GM19463 (cell line): ENCODE measurements at regions not wholly inside any gene's neighbourhood (a gene's known extent, or its start where the extent isn't known, plus 50 kb on each side); places are given as distances from the start of the nearest gene placed in this dataset.
A peak's percentile ranks its signal among the peaks of the same experiment; 100 is the strongest.

Experiments
- ATAC-seq: cut with Tn5 transposase; IDR thresholded peaks from one replicate; pipeline ENCODE4 v1.9.1; 2021; ENCODE audit warnings: mild to moderate bottlenecking, moderate library complexity; ENCODE audit not compliant: unreplicated experiment

- ATAC-seq = peak; percentile 69
Measured at GRCh38 chr15:53401503-53401902, 358.0 kb downstream of the WDR72 start.

- ATAC-seq = no peak
Measured at GRCh38 chr15:53400986-53401385, 358.5 kb downstream of the WDR72 start.

GRCh38 chr15:53397041-53397616 is 362.3 kb downstream of the WDR72 start:
- ATAC-seq = no peak

- no peak for ATAC-seq
Measured at GRCh38 chr15:53395871-53396270, 363.6 kb downstream of the WDR72 start.

- no peak for ATAC-seq
Measured at GRCh38 chr15:53390549-53390948, 368.9 kb downstream of the WDR72 start.

- ATAC-seq = no peak
Measured at GRCh38 chr15:53389271-53390037, 370.0 kb downstream of the WDR72 start.

- ATAC-seq = no peak
Measured at GRCh38 chr15:53384417-53384816, 375.0 kb downstream of the WDR72 start.

GRCh38 chr15:53378096-53378800 is 381.2 kb downstream of the WDR72 start:
- ATAC-seq = no peak

GRCh38 chr15:53367740-53368139 is 391.7 kb downstream of the WDR72 start:
- ATAC-seq = no peak

GRCh38 chr15:53360881-53361280 is 398.6 kb downstream of the WDR72 start:
- no peak for ATAC-seq

- no peak for ATAC-seq
Measured at GRCh38 chr15:53359038-53359437, 400.4 kb downstream of the WDR72 start.

GRCh38 chr15:53354874-53355273 is 404.6 kb downstream of the WDR72 start:
- no peak for ATAC-seq

- ATAC-seq = no peak
Measured at GRCh38 chr15:53351373-53351772, 408.1 kb downstream of the WDR72 start.

- ATAC-seq = no peak
Measured at GRCh38 chr15:53346583-53346982, 412.9 kb downstream of the WDR72 start.

- ATAC-seq = no peak
Measured at GRCh38 chr15:53331328-53332190, 427.9 kb downstream of the WDR72 start.

GRCh38 chr15:53328341-53328740 is 431.1 kb downstream of the WDR72 start:
- no peak for ATAC-seq

- ATAC-seq = no peak
Measured at GRCh38 chr15:53324061-53324460, 435.4 kb downstream of the WDR72 start.

- no peak for ATAC-seq
Measured at GRCh38 chr15:53323191-53323590, 436.3 kb downstream of the WDR72 start.

- ATAC-seq = no peak
Measured at GRCh38 chr15:53320816-53321215, 438.6 kb downstream of the WDR72 start.

GRCh38 chr15:53312707-53313106 is 446.8 kb downstream of the WDR72 start:
- no peak for ATAC-seq

GRCh38 chr15:53310709-53311108 is 448.8 kb downstream of the WDR72 start:
- no peak for ATAC-seq
